ENCODE measurements at regions not wholly inside any gene's neighbourhood (a gene's known extent, or its start where the extent isn't known, plus 50 kb on each side); places are given as distances from the start of the nearest gene placed in this dataset.

DNA sequence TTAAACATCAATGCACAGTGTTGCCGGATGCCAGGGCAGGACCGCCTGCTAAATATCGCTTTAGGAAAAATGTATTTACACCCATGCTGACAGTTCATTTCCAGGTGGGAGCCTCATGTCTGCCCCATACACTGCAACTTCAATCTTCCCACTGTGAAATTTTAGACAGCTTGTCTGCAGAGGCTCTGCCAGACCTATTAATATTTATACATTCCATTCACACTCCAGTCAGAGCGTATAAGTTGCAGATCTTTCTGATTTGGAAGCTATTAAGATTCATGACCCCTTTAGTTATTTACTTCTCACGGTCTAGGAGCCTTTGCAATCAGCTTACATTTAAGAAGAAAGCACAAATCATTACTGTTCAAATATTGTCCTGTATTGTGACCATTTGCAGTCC, 357.4 kb downstream of the ATP23 start (continued):
- no peak for TF ChIP-seq FOSL2 (IDR thresholded peaks at IDR 0.05; ENCODE audit: borderline replicate concordance, low read depth)
- TF ChIP-seq, protein P1, sequence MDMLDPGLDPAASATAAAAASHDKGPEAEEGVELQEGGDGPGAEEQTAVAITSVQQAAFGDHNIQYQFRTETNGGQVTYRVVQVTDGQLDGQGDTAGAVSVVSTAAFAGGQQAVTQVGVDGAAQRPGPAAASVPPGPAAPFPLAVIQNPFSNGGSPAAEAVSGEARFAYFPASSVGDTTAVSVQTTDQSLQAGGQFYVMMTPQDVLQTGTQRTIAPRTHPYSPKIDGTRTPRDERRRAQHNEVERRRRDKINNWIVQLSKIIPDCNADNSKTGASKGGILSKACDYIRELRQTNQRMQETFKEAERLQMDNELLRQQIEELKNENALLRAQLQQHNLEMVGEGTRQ (IDR thresholded peaks at IDR 0.05; ENCODE audit: borderline replicate concordance, low read depth, low read length) = no peak

DNA sequence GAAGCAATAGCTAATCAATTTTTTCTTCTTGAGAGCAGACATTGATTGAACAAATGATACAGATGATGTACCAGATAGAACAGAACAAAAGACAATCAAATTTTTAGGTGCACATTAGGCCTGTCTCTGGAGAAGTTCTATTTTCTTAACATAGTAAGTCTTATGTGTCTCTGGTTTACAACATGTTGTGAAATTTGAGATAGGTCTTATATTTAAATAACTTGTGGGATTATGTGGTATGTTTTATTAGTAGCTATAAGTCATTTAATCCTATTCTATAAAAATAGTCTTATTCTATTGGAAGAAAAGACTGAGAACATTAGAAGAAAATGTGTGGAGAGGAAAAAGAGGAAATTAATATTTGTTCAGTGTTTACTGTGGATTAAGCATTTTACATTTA, 358.0 kb downstream of the ATP23 start:
- CTCF ChIA-PET = no interaction called here
- H3K9me3 ChIP-seq = no peaks in the 10 kb centered on the region
- H3K9ac ChIP-seq = no peak overlapping the region
- POLR2A ChIA-PET = no interaction called here
- TF ChIP-seq GATA2 (CRISPR knock-in tag; IDR thresholded peaks at IDR 0.05) = no peak
- TF ChIP-seq YY1 (IDR thresholded peaks at IDR 0.05; ENCODE audit: low read depth) = no peak
- TF ChIP-seq, protein P1 (IDR thresholded peaks at IDR 0.05; ENCODE audit: borderline replicate concordance, low read depth, low read length) = no peak
- TF ChIP-seq NRF1 (IDR thresholded peaks at IDR 0.05; ENCODE audit: low read depth, low read length) = no peak
- TF ChIP-seq FOXM1 (IDR thresholded peaks at IDR 0.05; ENCODE audit: low read depth) = no peak
- TF ChIP-seq TEAD4 (IDR thresholded peaks at IDR 0.05; ENCODE audit: borderline replicate concordance, insufficient read depth) = no peak
- TF ChIP-seq FOSL2 (IDR thresholded peaks at IDR 0.05; ENCODE audit: borderline replicate concordance, low read depth) = no peak
- TF ChIP-seq TAF1 (IDR thresholded peaks at IDR 0.05; ENCODE audit: borderline replicate concordance, low read depth, low read length) = no peak
- TF ChIP-seq MEF2A (IDR thresholded peaks at IDR 0.05; ENCODE audit: borderline replicate concordance, low read depth) = no peak
- no peak for TF ChIP-seq NFIC (IDR thresholded peaks at IDR 0.05; ENCODE audit: borderline replicate concordance)
- TF ChIP-seq, protein P2, sequence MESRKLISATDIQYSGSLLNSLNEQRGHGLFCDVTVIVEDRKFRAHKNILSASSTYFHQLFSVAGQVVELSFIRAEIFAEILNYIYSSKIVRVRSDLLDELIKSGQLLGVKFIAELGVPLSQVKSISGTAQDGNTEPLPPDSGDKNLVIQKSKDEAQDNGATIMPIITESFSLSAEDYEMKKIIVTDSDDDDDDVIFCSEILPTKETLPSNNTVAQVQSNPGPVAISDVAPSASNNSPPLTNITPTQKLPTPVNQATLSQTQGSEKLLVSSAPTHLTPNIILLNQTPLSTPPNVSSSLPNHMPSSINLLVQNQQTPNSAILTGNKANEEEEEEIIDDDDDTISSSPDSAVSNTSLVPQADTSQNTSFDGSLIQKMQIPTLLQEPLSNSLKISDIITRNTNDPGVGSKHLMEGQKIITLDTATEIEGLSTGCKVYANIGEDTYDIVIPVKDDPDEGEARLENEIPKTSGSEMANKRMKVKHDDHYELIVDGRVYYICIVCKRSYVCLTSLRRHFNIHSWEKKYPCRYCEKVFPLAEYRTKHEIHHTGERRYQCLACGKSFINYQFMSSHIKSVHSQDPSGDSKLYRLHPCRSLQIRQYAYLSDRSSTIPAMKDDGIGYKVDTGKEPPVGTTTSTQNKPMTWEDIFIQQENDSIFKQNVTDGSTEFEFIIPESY (IDR thresholded peaks at IDR 0.05; ENCODE audit: borderline replicate concordance, low read depth) = no peak
- TF ChIP-seq ELF1 (IDR thresholded peaks at IDR 0.05) = no peak
- TF ChIP-seq, protein P3, sequence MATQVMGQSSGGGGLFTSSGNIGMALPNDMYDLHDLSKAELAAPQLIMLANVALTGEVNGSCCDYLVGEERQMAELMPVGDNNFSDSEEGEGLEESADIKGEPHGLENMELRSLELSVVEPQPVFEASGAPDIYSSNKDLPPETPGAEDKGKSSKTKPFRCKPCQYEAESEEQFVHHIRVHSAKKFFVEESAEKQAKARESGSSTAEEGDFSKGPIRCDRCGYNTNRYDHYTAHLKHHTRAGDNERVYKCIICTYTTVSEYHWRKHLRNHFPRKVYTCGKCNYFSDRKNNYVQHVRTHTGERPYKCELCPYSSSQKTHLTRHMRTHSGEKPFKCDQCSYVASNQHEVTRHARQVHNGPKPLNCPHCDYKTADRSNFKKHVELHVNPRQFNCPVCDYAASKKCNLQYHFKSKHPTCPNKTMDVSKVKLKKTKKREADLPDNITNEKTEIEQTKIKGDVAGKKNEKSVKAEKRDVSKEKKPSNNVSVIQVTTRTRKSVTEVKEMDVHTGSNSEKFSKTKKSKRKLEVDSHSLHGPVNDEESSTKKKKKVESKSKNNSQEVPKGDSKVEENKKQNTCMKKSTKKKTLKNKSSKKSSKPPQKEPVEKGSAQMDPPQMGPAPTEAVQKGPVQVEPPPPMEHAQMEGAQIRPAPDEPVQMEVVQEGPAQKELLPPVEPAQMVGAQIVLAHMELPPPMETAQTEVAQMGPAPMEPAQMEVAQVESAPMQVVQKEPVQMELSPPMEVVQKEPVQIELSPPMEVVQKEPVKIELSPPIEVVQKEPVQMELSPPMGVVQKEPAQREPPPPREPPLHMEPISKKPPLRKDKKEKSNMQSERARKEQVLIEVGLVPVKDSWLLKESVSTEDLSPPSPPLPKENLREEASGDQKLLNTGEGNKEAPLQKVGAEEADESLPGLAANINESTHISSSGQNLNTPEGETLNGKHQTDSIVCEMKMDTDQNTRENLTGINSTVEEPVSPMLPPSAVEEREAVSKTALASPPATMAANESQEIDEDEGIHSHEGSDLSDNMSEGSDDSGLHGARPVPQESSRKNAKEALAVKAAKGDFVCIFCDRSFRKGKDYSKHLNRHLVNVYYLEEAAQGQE (IDR thresholded peaks at IDR 0.05; ENCODE audit: low read depth, low read length) = no peak
- no peaks in the 10 kb centered on the region; a peak in 1 of 4 replicates for H3K4me1 ChIP-seq (ENCODE audit: control insufficient read depth in 1 of 2, insufficient read depth in 2 of 2, low read depth in 1 of 2, low read length in 1 of 2)
- H3K27ac ChIP-seq (ENCODE audit: low read depth in 2 of 2, low read length in 1 of 2) = no peak overlapping the region
- no peak overlapping the region for H3K4me3 ChIP-seq (ENCODE audit: low read depth in 2 of 2, low read length in 1 of 2)
- H3K9me2 ChIP-seq = no peaks in the 10 kb centered on the region
- H2AFZ ChIP-seq (ENCODE audit: low read depth) = no peak overlapping the region
- H4K20me1 ChIP-seq (ENCODE audit: insufficient read depth) = no peaks in the 10 kb centered on the region
- H3K79me2 ChIP-seq (ENCODE audit: insufficient read depth) = no peaks in the 10 kb centered on the region
- peaks cover 25% of the 10 kb centered on the region; the same call in 1 of the 2 replicates for H3K27me3 ChIP-seq (ENCODE audit: insufficient read depth)
- DNase-seq = no peak
- no peak overlapping the region for H3K4me2 ChIP-seq
- no peaks in the 10 kb centered on the region for H3K36me3 ChIP-seq (replicated peaks in 1 of 2; ENCODE audit: control insufficient read depth in 1 of 2, insufficient read depth in 2 of 2, low read length in 1 of 2)
- no peaks in the 10 kb centered on the region for H3F3A ChIP-seq (replicated peaks; ENCODE audit: insufficient read depth)
